Parathyroid adenoma (tissue), 2 donors: ENCODE measurements at regions not wholly inside any gene's neighbourhood (a gene's known extent, or its start where the extent isn't known, plus 50 kb on each side); places are given as distances from the start of the nearest gene placed in this dataset.

ENCODE experiments used
- H2AFZ ChIP-seq: fragments of 300-600 bp; sonication (generic); one replicate; pipeline ENCODE4 v1.7.0; 2017; ENCODE audit warnings: antibody characterized with exemption, mild to moderate bottlenecking
- H3K27ac ChIP-seq: fragments of 300-600 bp; sonication (generic); one replicate; pipeline ENCODE4 v1.7.0; 2017
- H3K27me3 ChIP-seq: fragments of 300-600 bp; sonication (generic); one replicate; pipeline ENCODE4 v1.7.0; 2017; ENCODE audit warnings: low read length; ENCODE audit not compliant: control insufficient read depth, insufficient read depth
- H3K36me3 ChIP-seq: fragments of 300-600 bp; sonication (generic); one replicate; pipeline ENCODE4 v1.7.0; 2017; ENCODE audit warnings: low read length; ENCODE audit not compliant: control insufficient read depth, insufficient read depth
- H3K4me1 ChIP-seq: fragments of 300-600 bp; sonication (generic); one replicate; pipeline ENCODE4 v1.7.0; 2017; ENCODE audit warnings: control low read depth
- H3K4me2 ChIP-seq: fragments of 300-600 bp; sonication (generic); one replicate; pipeline ENCODE4 v1.7.0; 2017; ENCODE audit warnings: low read length
- H3K4me3 ChIP-seq: fragments of 300-600 bp; sonication (generic); one replicate; pipeline ENCODE4 v1.7.0; 2017; ENCODE audit warnings: low read depth, low read length
- H3K79me2 ChIP-seq: fragments of 300-600 bp; sonication (generic); one replicate; pipeline ENCODE4 v1.7.0; 2017; ENCODE audit warnings: control low read depth
- H3K9ac ChIP-seq: fragments of 300-600 bp; sonication (generic); one replicate; pipeline ENCODE4 v1.7.0; 2017; ENCODE audit warnings: mild to moderate bottlenecking
- H3K9me3 ChIP-seq: fragments of 300-600 bp; sonication (generic); one replicate; pipeline ENCODE4 v1.7.0; 2017; ENCODE audit warnings: low read length; ENCODE audit not compliant: control insufficient read depth
- CTCF ChIP-seq: fragments of 300-600 bp; sonication (generic); IDR thresholded peaks from one replicate; pipeline ENCODE4 v1.7.0; 2017; ENCODE audit warnings: antibody characterized with exemption, mild to moderate bottlenecking
- donor health status: primary hyperparathyroidism.

GRCh38 chr1:195608883-195609282 is 999.4 kb downstream of the KCNT2 start:
- Histone ChIP-seq H3K36me3 (no peaks in the 10 kb centered on the region), H3K27ac (no peak overlapping the region)

GRCh38 chr1:195606483-195606882 is 1001.8 kb downstream of the KCNT2 start:
- no peak overlapping the region for H3K9ac ChIP-seq
- no peak overlapping the region for H3K4me2 ChIP-seq
- no peaks in the 10 kb centered on the region for H3K4me1 ChIP-seq
- H3K36me3 ChIP-seq = no peaks in the 10 kb centered on the region
- H3K27me3 ChIP-seq = no peaks in the 10 kb centered on the region
- TF ChIP-seq CTCF = no peak
- no peaks in the 10 kb centered on the region for H3K79me2 ChIP-seq
- H2AFZ ChIP-seq = no peak overlapping the region
- H3K4me3 ChIP-seq = no peak overlapping the region
- H3K9me3 ChIP-seq = no peaks in the 10 kb centered on the region
- H3K27ac ChIP-seq = no peak overlapping the region

More at GRCh38 chr1:195608883-195609282, 999.4 kb downstream of the KCNT2 start:
- Histone ChIP-seq H3K4me3 (no peak overlapping the region), H3K9me3 (no peaks in the 10 kb centered on the region), H3K79me2 (no peaks in the 10 kb centered on the region), H2AFZ (no peak overlapping the region), H3K9ac (no peak overlapping the region), H3K27me3 (no peaks in the 10 kb centered on the region), H3K4me1 (no peaks in the 10 kb centered on the region), H3K4me2 (no peak overlapping the region)
- TF ChIP-seq CTCF = no peak

- H3K27ac ChIP-seq = no peak overlapping the region
- H3K9me3 ChIP-seq = no peaks in the 10 kb centered on the region
- no peaks in the 10 kb centered on the region for H3K79me2 ChIP-seq
- TF ChIP-seq CTCF = no peak
- H3K9ac ChIP-seq = no peak overlapping the region
- no peak overlapping the region for H2AFZ ChIP-seq
- H3K36me3 ChIP-seq = no peaks in the 10 kb centered on the region
- no peaks in the 10 kb centered on the region for H3K27me3 ChIP-seq
- no peak overlapping the region for H3K4me3 ChIP-seq
- H3K4me2 ChIP-seq = no peak overlapping the region
- no peaks in the 10 kb centered on the region for H3K4me1 ChIP-seq
Observed at GRCh38 chr1:195604287-195604686, 1004.0 kb downstream of the KCNT2 start.

- Histone ChIP-seq H3K4me1 (no peaks in the 10 kb centered on the region), H3K9ac (no peak overlapping the region), H3K4me3 (no peak overlapping the region), H3K36me3 (no peaks in the 10 kb centered on the region), H3K9me3 (no peaks in the 10 kb centered on the region), H3K27me3 (no peaks in the 10 kb centered on the region), H2AFZ (no peak overlapping the region), H3K4me2 (no peak overlapping the region), H3K79me2 (no peaks in the 10 kb centered on the region), H3K27ac (no peak overlapping the region)
- TF ChIP-seq CTCF = no peak
Observed at GRCh38 chr1:195597891-195598290, 1010.3 kb downstream of the KCNT2 start.

GRCh38 chr1:195594773-195595172 is 1013.5 kb downstream of the KCNT2 start:
- no peak overlapping the region for H3K4me3 ChIP-seq
- no peaks in the 10 kb centered on the region for H3K36me3 ChIP-seq
- no peak for TF ChIP-seq CTCF
- H3K9me3 ChIP-seq = no peaks in the 10 kb centered on the region
- no peaks in the 10 kb centered on the region for H3K79me2 ChIP-seq
- no peak overlapping the region for H3K9ac ChIP-seq
- H2AFZ ChIP-seq = no peak overlapping the region
- H3K27ac ChIP-seq = no peak overlapping the region
- H3K4me2 ChIP-seq = no peak overlapping the region
- no peaks in the 10 kb centered on the region for H3K27me3 ChIP-seq
- no peaks in the 10 kb centered on the region for H3K4me1 ChIP-seq
